Suprapubic skin (tissue), 4 donors: ENCODE measurements at regions not wholly inside any gene's neighbourhood (a gene's known extent, or its start where the extent isn't known, plus 50 kb on each side); places are given as distances from the start of the nearest gene placed in this dataset.

Source experiments
- DNase-seq, 2 donors: peaks; one replicate each; pipeline ENCODE4 v3.0.0-alpha.2; 2019; ENCODE audit warnings: low spot score in 2 of 2
- H3K27ac ChIP-seq: fragments of 200-600 bp; sonication (generic); one replicate; pipeline ENCODE4 v1.5.1; 2019
- H3K27me3 ChIP-seq: fragments of 200-600 bp; sonication (generic); one replicate; pipeline ENCODE4 v1.5.1; 2019
- H3K36me3 ChIP-seq: fragments of 200-600 bp; sonication (generic); one replicate; pipeline ENCODE4 v1.5.1; 2019
- H3K4me1 ChIP-seq: fragments of 200-600 bp; sonication (generic); one replicate; pipeline ENCODE4 v1.5.1; 2019
- H3K4me3 ChIP-seq: fragments of 200-600 bp; sonication (generic); one replicate; pipeline ENCODE4 v1.5.1; 2019; ENCODE audit warnings: mild to moderate bottlenecking
- H3K9me3 ChIP-seq: fragments of 200-600 bp; sonication (generic); one replicate; pipeline ENCODE4 v1.5.1; 2019
- EP300 ChIP-seq: sonication (generic); formaldehyde crosslinking; IDR thresholded peaks from one replicate; pipeline ENCODE4 v1.6.1; 2017; ENCODE audit warnings: antibody characterized with exemption
- POLR2A ChIP-seq, 2 donors: fragments of 450-650 bp; IDR thresholded peaks; one replicate each; pipeline ENCODE4 v1.6.1; 2017; ENCODE audit warnings: antibody characterized with exemption in 2 of 2, mild to moderate bottlenecking in 2 of 2, moderate library complexity in 2 of 2
- POLR2AphosphoS5 ChIP-seq, 3 donors: sonication (generic); formaldehyde crosslinking; IDR thresholded peaks; one replicate each; pipeline ENCODE4 v1.6.1; 2017; ENCODE audit warnings: antibody characterized with exemption in 3 of 3
- WGBS: methylation state at CpG from one replicate; pipeline ENCODE4 v1.1.5; 2018; 5-methylcytosine and 5-hydroxymethylcytosine counted together
- TF ChIP-seq, protein P1 (sequence below), 2 donors: fragments of 200-600 bp in 1 of 2; fragments of 450-650 bp in 1 of 2; sonication (generic) in 1 of 2; IDR thresholded peaks; one replicate each; pipeline ENCODE4 v1.5.1; 2016 to 2019; ENCODE audit warnings: antibody characterized with exemption in 2 of 2, mild to moderate bottlenecking in 1 of 2, moderate library complexity in 1 of 2

DNA sequence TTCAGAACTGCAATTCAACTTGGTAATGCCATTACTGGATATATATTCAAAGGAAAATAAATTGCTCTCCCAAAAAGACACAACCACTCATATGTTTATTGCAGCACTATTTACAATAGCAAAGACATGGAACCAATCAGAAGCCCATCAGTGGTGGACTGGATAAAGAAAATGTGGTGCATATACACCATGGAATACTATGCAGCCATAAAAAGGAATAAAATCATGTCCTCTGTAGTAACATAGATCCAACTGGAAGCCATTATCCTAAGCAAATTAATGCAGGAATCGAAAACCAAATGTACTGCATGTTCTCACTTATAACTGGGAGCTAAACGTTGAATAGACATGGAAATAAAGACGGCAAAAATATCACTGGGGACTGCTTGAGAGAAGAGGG, 117.0 kb downstream of the MAP3K21 start:
- Histone ChIP-seq H3K27me3 (no peaks in the 10 kb centered on the region), H3K4me1 (peaks cover 2% of the 10 kb centered on the region), H3K9me3 (no peaks in the 10 kb centered on the region), H3K27ac (no peak overlapping the region), H3K4me3 (no peak overlapping the region), H3K36me3 (no peaks in the 10 kb centered on the region)
- 90% methylated on average over 3 of the region's 3 CpGs for WGBS
- DNase-seq, result no peak
- TF ChIP-seq POLR2A (IDR thresholded peaks at IDR 0.05) (no peak), EP300 (no peak), POLR2AphosphoS5 (IDR thresholded peaks at IDR 0.05) (no peak)
- TF ChIP-seq, protein P1, sequence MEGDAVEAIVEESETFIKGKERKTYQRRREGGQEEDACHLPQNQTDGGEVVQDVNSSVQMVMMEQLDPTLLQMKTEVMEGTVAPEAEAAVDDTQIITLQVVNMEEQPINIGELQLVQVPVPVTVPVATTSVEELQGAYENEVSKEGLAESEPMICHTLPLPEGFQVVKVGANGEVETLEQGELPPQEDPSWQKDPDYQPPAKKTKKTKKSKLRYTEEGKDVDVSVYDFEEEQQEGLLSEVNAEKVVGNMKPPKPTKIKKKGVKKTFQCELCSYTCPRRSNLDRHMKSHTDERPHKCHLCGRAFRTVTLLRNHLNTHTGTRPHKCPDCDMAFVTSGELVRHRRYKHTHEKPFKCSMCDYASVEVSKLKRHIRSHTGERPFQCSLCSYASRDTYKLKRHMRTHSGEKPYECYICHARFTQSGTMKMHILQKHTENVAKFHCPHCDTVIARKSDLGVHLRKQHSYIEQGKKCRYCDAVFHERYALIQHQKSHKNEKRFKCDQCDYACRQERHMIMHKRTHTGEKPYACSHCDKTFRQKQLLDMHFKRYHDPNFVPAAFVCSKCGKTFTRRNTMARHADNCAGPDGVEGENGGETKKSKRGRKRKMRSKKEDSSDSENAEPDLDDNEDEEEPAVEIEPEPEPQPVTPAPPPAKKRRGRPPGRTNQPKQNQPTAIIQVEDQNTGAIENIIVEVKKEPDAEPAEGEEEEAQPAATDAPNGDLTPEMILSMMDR (IDR thresholded peaks at IDR 0.05), result no peak

DNA sequence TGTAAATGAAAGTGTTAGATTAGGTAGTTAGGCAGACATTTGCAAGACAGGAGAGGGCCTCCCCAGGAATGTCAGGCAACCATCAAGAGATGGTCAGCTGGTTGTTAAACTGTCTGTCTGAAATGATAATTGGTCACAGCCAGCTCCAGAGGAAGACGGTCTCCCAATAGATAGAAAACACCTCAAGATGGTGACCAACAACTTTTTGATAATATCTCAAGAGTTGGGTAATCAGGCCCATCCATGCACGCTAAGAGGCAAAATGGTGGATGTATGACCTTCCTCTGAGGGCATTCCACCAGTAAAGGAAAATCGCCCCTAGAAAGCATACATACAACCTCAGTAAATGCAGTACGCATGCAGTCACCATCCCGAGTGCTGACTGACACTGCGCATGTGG, 118.2 kb downstream of the MAP3K21 start:
- H3K4me1 ChIP-seq, result peaks cover 2% of the 10 kb centered on the region
- H3K27me3 ChIP-seq, result no peaks in the 10 kb centered on the region
- no peak for DNase-seq
- no peak overlapping the region for H3K4me3 ChIP-seq
- WGBS, result 95% methylated on average over 6 of the region's 6 CpGs
- no peaks in the 10 kb centered on the region for H3K36me3 ChIP-seq
- H3K9me3 ChIP-seq, result no peaks in the 10 kb centered on the region
- H3K27ac ChIP-seq, result no peak overlapping the region
- TF ChIP-seq, protein P1 (IDR thresholded peaks at IDR 0.05), result no peak
- no peak for TF ChIP-seq POLR2A (IDR thresholded peaks at IDR 0.05)
- no peak for TF ChIP-seq POLR2AphosphoS5 (IDR thresholded peaks at IDR 0.05)
- no peak for TF ChIP-seq EP300

DNA sequence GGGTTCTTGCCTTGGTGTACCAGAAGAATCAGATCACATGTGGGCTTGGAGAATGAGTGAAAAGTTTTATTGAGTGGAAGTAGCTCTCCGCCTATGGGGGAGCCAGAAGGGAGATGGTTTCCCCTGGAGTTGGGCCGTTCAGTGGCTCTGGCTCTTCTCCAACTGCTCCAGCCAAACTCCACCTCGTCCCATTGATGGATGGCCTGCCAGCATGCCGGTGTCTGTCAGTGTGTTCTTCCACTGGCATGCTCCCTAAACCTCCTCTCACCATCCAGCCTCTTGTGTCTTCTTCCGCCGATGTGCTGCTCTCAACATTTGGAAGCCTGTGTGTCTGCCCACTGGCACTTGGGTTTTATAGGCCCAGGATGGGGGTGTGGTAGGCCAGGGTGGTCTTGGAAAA, 119.4 kb downstream of the MAP3K21 start:
- no peak for DNase-seq
- Histone ChIP-seq H3K4me1 (peaks cover 2% of the 10 kb centered on the region), H3K4me3 (no peak overlapping the region), H3K27ac (no peak overlapping the region), H3K9me3 (no peaks in the 10 kb centered on the region), H3K36me3 (no peaks in the 10 kb centered on the region), H3K27me3 (no peaks in the 10 kb centered on the region)
- 59% methylated on average over 6 of the region's 6 CpGs for WGBS
- TF ChIP-seq POLR2AphosphoS5 (IDR thresholded peaks at IDR 0.05) (no peak), EP300 (no peak), POLR2A (IDR thresholded peaks at IDR 0.05) (no peak)
- TF ChIP-seq, protein P1 (IDR thresholded peaks at IDR 0.05), result no peak

DNA sequence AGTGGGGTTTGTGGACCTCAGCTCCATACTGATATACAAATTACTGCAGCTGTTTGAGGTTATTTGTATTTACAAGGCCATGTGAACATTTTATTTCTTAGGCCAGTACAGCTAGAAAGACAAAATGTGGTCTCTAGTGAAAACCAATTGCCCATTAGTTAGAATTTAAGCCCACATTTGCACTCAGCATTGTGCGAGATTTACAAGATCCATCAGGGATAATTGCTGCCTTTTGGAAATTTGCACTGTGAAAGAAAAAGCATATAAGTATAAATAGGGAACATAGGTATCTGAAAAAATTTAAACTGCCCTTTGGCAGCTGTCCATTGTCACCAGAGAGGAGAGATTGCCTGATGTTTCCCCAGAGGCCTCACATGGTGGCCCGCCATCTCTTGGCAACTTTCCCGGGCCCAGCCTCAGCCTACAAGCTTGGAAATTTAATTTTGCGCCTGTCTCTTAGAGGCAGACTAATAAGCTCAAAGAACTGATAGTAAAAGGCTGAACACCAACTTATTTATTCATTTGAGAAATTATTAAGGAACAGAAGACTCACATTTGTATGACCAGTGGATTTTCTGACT, 120.7 kb downstream of the MAP3K21 start:
- Histone ChIP-seq H3K27me3 (peaks cover 3% of the 10 kb centered on the region), H3K4me3 (no peak overlapping the region), H3K36me3 (no peaks in the 10 kb centered on the region), H3K9me3 (no peaks in the 10 kb centered on the region), H3K27ac (no peak overlapping the region), H3K4me1 (no peaks in the 10 kb centered on the region)
- TF ChIP-seq POLR2AphosphoS5 (IDR thresholded peaks at IDR 0.05) (no peak), EP300 (no peak), POLR2A (IDR thresholded peaks at IDR 0.05) (no peak)
- TF ChIP-seq, protein P1 (IDR thresholded peaks at IDR 0.05), result no peak
- WGBS, result 73% methylated on average over 4 of the region's 4 CpGs
- DNase-seq, result no peak

DNA sequence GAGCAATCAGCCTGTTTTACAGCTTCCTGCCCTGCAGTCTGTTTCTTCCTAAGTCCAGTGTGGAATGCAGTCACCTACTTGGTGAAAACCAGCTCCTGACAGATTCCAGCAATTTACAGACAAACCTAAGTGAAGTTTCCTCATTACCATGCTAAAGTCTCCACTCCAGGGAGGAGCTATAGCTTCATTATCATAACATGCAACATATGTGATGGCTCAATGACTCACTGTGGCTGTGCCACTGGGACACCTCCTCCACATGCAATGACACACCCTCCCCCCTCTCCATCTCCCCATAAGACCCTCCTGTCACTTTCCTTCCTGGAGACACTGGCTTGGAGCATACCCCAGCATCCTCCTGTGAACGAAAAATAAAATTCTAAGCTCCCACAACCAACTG, 125.2 kb downstream of the MAP3K21 start:
- Histone ChIP-seq H3K4me1 (no peaks in the 10 kb centered on the region), H3K4me3 (no peak overlapping the region), H3K27me3 (peaks cover 3% of the 10 kb centered on the region), H3K27ac (no peak overlapping the region), H3K9me3 (no peaks in the 10 kb centered on the region), H3K36me3 (no peaks in the 10 kb centered on the region)
- DNase-seq, result no peak
- TF ChIP-seq POLR2A (IDR thresholded peaks at IDR 0.05) (no peak), POLR2AphosphoS5 (IDR thresholded peaks at IDR 0.05) (no peak), EP300 (no peak)
- TF ChIP-seq, protein P1 (IDR thresholded peaks at IDR 0.05), result no peak
- WGBS, result 62% methylated on average over 1 of the region's 1 CpG
